ENCODE measurements at regions not wholly inside any gene's neighbourhood (a gene's known extent, or its start where the extent isn't known, plus 50 kb on each side); places are given as distances from the start of the nearest gene placed in this dataset.

DNA sequence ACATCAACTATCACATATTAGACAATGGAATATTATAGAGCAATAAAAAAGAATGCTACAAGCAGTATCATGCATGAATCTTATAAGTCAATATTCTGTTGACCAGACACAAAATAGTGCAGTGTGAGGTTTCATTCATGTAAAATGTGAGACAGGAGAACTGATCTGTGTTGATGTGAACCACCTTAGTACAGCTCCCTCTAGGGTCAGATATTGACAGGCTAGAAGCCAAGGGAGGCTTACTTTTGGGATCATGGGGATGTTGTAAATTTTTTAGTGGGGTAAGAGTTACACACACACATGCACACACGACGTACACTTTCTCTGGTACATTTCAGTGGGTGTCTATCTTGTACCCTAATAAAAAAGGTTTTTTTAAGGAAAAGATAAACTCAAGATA, 231.6 kb upstream of the FOXK1 start:
- no peaks in the 10 kb centered on the region for H3K36me3 ChIP-seq (ENCODE audit: control insufficient read depth, insufficient read depth, low read length)
- ATAC-seq (no peak), DNase-seq (ENCODE audit: low read depth, low spot score) (no peak)
- ChIA-PET POLR2A (no interaction called here), CTCF (no interaction called here)
- intact Hi-C loops (cut with micrococcal nuclease; ENCODE audit: unreplicated experiment): no loop called here
- H3K4me1 ChIP-seq (ENCODE audit: control insufficient read depth, insufficient read depth, low read length): no peaks in the 10 kb centered on the region
- in situ Hi-C loops (cut with HindIII; ENCODE audit: low pct_unique_long_range_greater_than_20kb, low sequenced_read_pairs): no loop called here
- H3K9me3 ChIP-seq (ENCODE audit: control insufficient read depth, insufficient read depth, low read depth, low read length): no peaks in the 10 kb centered on the region
- TF ChIP-seq, protein P1, sequence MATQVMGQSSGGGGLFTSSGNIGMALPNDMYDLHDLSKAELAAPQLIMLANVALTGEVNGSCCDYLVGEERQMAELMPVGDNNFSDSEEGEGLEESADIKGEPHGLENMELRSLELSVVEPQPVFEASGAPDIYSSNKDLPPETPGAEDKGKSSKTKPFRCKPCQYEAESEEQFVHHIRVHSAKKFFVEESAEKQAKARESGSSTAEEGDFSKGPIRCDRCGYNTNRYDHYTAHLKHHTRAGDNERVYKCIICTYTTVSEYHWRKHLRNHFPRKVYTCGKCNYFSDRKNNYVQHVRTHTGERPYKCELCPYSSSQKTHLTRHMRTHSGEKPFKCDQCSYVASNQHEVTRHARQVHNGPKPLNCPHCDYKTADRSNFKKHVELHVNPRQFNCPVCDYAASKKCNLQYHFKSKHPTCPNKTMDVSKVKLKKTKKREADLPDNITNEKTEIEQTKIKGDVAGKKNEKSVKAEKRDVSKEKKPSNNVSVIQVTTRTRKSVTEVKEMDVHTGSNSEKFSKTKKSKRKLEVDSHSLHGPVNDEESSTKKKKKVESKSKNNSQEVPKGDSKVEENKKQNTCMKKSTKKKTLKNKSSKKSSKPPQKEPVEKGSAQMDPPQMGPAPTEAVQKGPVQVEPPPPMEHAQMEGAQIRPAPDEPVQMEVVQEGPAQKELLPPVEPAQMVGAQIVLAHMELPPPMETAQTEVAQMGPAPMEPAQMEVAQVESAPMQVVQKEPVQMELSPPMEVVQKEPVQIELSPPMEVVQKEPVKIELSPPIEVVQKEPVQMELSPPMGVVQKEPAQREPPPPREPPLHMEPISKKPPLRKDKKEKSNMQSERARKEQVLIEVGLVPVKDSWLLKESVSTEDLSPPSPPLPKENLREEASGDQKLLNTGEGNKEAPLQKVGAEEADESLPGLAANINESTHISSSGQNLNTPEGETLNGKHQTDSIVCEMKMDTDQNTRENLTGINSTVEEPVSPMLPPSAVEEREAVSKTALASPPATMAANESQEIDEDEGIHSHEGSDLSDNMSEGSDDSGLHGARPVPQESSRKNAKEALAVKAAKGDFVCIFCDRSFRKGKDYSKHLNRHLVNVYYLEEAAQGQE (IDR thresholded peaks at IDR 0.05; ENCODE audit: insufficient read depth in 1 of 2, low read depth in 2 of 2, low read length in 1 of 2): no peak
- TF ChIP-seq POLR2AphosphoS5 (IDR thresholded peaks at IDR 0.05; ENCODE audit: low read depth, low read length) (no peak), SIN3A (IDR thresholded peaks at IDR 0.05; ENCODE audit: borderline replicate concordance, insufficient read depth, low read depth, low read length) (no peak), TCF7L2 (IDR thresholded peaks at IDR 0.05; ENCODE audit: low read depth, low read length) (no peak)
- TF ChIP-seq, protein P2, sequence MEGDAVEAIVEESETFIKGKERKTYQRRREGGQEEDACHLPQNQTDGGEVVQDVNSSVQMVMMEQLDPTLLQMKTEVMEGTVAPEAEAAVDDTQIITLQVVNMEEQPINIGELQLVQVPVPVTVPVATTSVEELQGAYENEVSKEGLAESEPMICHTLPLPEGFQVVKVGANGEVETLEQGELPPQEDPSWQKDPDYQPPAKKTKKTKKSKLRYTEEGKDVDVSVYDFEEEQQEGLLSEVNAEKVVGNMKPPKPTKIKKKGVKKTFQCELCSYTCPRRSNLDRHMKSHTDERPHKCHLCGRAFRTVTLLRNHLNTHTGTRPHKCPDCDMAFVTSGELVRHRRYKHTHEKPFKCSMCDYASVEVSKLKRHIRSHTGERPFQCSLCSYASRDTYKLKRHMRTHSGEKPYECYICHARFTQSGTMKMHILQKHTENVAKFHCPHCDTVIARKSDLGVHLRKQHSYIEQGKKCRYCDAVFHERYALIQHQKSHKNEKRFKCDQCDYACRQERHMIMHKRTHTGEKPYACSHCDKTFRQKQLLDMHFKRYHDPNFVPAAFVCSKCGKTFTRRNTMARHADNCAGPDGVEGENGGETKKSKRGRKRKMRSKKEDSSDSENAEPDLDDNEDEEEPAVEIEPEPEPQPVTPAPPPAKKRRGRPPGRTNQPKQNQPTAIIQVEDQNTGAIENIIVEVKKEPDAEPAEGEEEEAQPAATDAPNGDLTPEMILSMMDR (IDR thresholded peaks at IDR 0.05): no peak
- no peak overlapping the region for H3K27ac ChIP-seq (ENCODE audit: low read length)
- no TSS peak for BruUV-seq (replicated peaks)
- no peak overlapping the region for H3K4me3 ChIP-seq (ENCODE audit: low read depth in 2 of 2, low read length in 2 of 2)
- H3K27me3 ChIP-seq (ENCODE audit: control insufficient read depth, insufficient read depth, low read length): peaks cover 2% of the 10 kb centered on the region; the same call in 1 of the 2 replicates

DNA sequence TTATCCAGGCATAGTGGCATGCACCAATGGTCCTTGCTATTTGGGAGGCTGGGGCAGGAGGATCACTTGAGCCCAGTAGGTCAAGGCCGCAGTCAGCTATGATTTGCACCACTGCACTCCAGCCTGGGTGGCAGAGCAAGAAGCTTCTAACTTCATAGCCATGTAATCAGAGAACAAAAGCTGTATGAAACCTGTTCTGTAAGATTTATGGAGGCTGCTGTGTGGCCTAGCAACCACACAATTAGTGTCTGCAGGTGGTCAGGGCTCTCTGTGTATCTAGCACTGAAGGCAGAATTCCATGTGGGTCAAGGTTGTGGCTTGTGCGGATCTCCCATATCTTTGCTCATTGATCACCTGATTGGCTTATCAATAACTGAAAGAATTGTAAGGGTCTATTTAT, 221.5 kb upstream of the FOXK1 start:
- Histone ChIP-seq H3K4me1 (ENCODE audit: control insufficient read depth, insufficient read depth, low read length) (no peaks in the 10 kb centered on the region), H3K27me3 (ENCODE audit: control insufficient read depth, insufficient read depth, low read length) (peaks cover 7% of the 10 kb centered on the region; the same call in 1 of the 2 replicates), H3K36me3 (ENCODE audit: control insufficient read depth, insufficient read depth, low read length) (no peaks in the 10 kb centered on the region), H3K27ac (ENCODE audit: low read length) (no peak overlapping the region), H3K4me3 (ENCODE audit: low read depth in 2 of 2, low read length in 2 of 2) (no peak overlapping the region), H3K9me3 (ENCODE audit: control insufficient read depth, insufficient read depth, low read depth, low read length) (no peaks in the 10 kb centered on the region)
- intact Hi-C loops (cut with micrococcal nuclease; ENCODE audit: unreplicated experiment) (no loop called here), in situ Hi-C loops (cut with HindIII; ENCODE audit: low pct_unique_long_range_greater_than_20kb, low sequenced_read_pairs) (no loop called here)
- ATAC-seq: no peak
- TF ChIP-seq, protein P1 (IDR thresholded peaks at IDR 0.05; ENCODE audit: insufficient read depth in 1 of 2, low read depth in 2 of 2, low read length in 1 of 2): no peak
- TF ChIP-seq SIN3A (IDR thresholded peaks at IDR 0.05; ENCODE audit: borderline replicate concordance, insufficient read depth, low read depth, low read length) (no peak), TCF7L2 (IDR thresholded peaks at IDR 0.05; ENCODE audit: low read depth, low read length) (no peak), POLR2AphosphoS5 (IDR thresholded peaks at IDR 0.05; ENCODE audit: low read depth, low read length) (no peak)
- TF ChIP-seq, protein P2 (IDR thresholded peaks at IDR 0.05): no peak
- ChIA-PET POLR2A (no interaction called here), CTCF (interaction anchor here (0.7 kb wide), 1 partner anchor 267 kb away, joined by 3 read pairs; no protein-coding TSS in a partner anchor)
- no TSS peak for BruUV-seq (replicated peaks)
- DNase-seq (ENCODE audit: low read depth, low spot score): no peak

All from Panc1 (cell line).